K562 (cell line): ENCODE measurements at regions not wholly inside any gene's neighbourhood (a gene's known extent, or its start where the extent isn't known, plus 50 kb on each side); places are given as distances from the start of the nearest gene placed in this dataset.
"Not testable (repeated sequence)": the region's sequence is repeated elsewhere in the genome, so short reads cannot be mapped to it uniquely, and the experiment has no call there.

Source experiments
- ATAC-seq: fragments of 200-7000 bp; cut with Tn5 transposase; 3 replicates; pipeline ENCODE4 v1.9.1; 2020; ENCODE audit warnings: moderate library complexity
- BruUV-seq: library from RNA; stranded (reverse); fragments of 400-500 nt; replicated peaks from 2 replicates; lab custom pipeline; 2021; lab: Mats Ljungman, UMichigan
- CTCF ChIA-PET: fragments of 300-600 bp; formaldehyde crosslinking; extraction: SDS; loops from one replicate; lab custom pipeline; 2021; ENCODE audit warnings: low intra/inter-chr PET ratio; lab: Yijun Ruan, JAX
- POLR2A ChIA-PET: fragments of 300-600, 350-650 bp; sonication (Branson Sonifier 250); formaldehyde crosslinking; extraction: SDS; loops from one replicate; lab custom pipeline; 2021; ENCODE audit warnings: antibody characterized with exemption, inconsistent platforms; lab: Yijun Ruan, JAX
- DNase-seq, 4 experiments: peaks; one replicate each; pipeline versions ENCODE4 v3.0.0 to v3.0.0-alpha.2; 2011 to 2018; ENCODE audit warnings: low spot score in 3 of 4, mixed read lengths in 3 of 4; ENCODE audit errors: extremely low read depth in 1 of 4
- FAIRE-seq: peaks from 2 replicates; lab custom pipeline; 2011; peaks lifted over from hg19 to GRCh38; lab: Jason Lieb, UNC
- H2AFZ ChIP-seq: 2 replicates; pipeline ENCODE4 v1.6.0; 2011; ENCODE audit warnings: low read depth, low read length, control low read depth, inconsistent platforms
- H3K27ac ChIP-seq: fragments of 200-600 bp; 3 replicates; pipeline ENCODE4 v1.8.0; 2011; ENCODE audit warnings: low read depth, mild to moderate bottlenecking, control low read depth, inconsistent platforms, low read length, moderate library complexity, mixed read lengths; ENCODE audit errors: extremely low read depth
- H3K27me3 ChIP-seq, 2 experiments: fragments of 300-600 bp in 1 of 2; 2 replicates in 1 of 2; 3 replicates in 1 of 2; pipeline versions ENCODE4 v1.6.0 to v1.8.0; 2011; ENCODE audit warnings: inconsistent platforms in 2 of 2, low read length in 2 of 2, mild to moderate bottlenecking in 1 of 2, mixed read lengths in 1 of 2, moderate library complexity in 1 of 2; ENCODE audit not compliant: control insufficient read depth in 2 of 2, insufficient read depth in 2 of 2
- H3K36me3 ChIP-seq: fragments of 300-600 bp; 3 replicates; pipeline ENCODE4 v1.8.0; 2011; ENCODE audit warnings: mild to moderate bottlenecking, low read length, inconsistent platforms; ENCODE audit not compliant: control insufficient read depth, insufficient read depth
- H3K4me1 ChIP-seq, 2 experiments: fragments of 200-600 bp in 1 of 2; replicated peaks in 1 of 2; 2 replicates in 1 of 2; 3 replicates in 1 of 2; pipeline versions ENCODE4 v1.5.1 to v1.8.0; 2011; ENCODE audit warnings: inconsistent platforms in 2 of 2, low read length in 2 of 2, mild to moderate bottlenecking in 1 of 2, mixed read lengths in 1 of 2, moderate library complexity in 1 of 2; ENCODE audit not compliant: control insufficient read depth in 2 of 2, insufficient read depth in 2 of 2
- H3K4me2 ChIP-seq: 2 replicates; pipeline ENCODE4 v1.6.1; 2011; ENCODE audit warnings: low read length, control low read depth, inconsistent platforms, mixed read lengths; ENCODE audit not compliant: insufficient read depth
- H3K4me3 ChIP-seq: fragments of 200-600 bp; sonication (generic), shearing (Covaris generic); 2 replicates; pipeline ENCODE4 v1.5.1; 2016; ENCODE audit warnings: control low read depth, inconsistent platforms
- H3K79me2 ChIP-seq: fragments of 200-600 bp; 3 replicates; pipeline ENCODE4 v1.8.0; 2011; ENCODE audit warnings: low read length, inconsistent platforms; ENCODE audit not compliant: control insufficient read depth, insufficient read depth
- H3K9ac ChIP-seq, 2 experiments: 2 replicates each; pipeline versions ENCODE4 v1.6.0 to v1.6.1; 2011; ENCODE audit warnings: low read depth in 2 of 2, low read length in 2 of 2, control low read depth in 1 of 2, inconsistent platforms in 1 of 2, mild to moderate bottlenecking in 1 of 2, mixed read lengths in 1 of 2; ENCODE audit not compliant: insufficient read depth in 1 of 2
- H3K9me1 ChIP-seq: one replicate; pipeline ENCODE4 v1.6.0; 2011; ENCODE audit warnings: inconsistent platforms, mild to moderate bottlenecking, low read length, moderate library complexity; ENCODE audit not compliant: control insufficient read depth, insufficient read depth
- H3K9me3 ChIP-seq: replicated peaks from 2 replicates; pipeline ENCODE4 v1.5.1; 2011; ENCODE audit warnings: low read depth, low read length, inconsistent platforms; ENCODE audit not compliant: control insufficient read depth, insufficient read depth
- H4K20me1 ChIP-seq: replicated peaks from 2 replicates; pipeline ENCODE4 v1.6.1; 2011; ENCODE audit warnings: low read length, inconsistent platforms, mixed read lengths; ENCODE audit not compliant: control insufficient read depth, insufficient read depth
- CREB3 ChIP-seq: fragments of 450-650 bp; conservative IDR thresholded peaks from 2 replicates; pipeline ENCODE4 v1.6.1; 2016; ENCODE audit warnings: missing genetic modification characterization, low read depth, mild to moderate bottlenecking, missing compliant biosample characterization, moderate library complexity
- MYBL2 ChIP-seq, 2 experiments: fragments of 450-650 bp in 1 of 2; sonication (generic) in 1 of 2; formaldehyde crosslinking in 1 of 2; IDR thresholded peaks; 2 replicates each; pipeline versions ENCODE4 v1.6.1 to v1.8.1; 2017 to 2022; ENCODE audit warnings: borderline replicate concordance in 1 of 2, inconsistent platforms in 1 of 2, low read depth in 1 of 2, mild to moderate bottlenecking in 1 of 2, missing genetic modification reagents in 1 of 2, moderate library complexity in 1 of 2
- PCBP1 ChIP-seq: fragments of 200-400 bp; formaldehyde crosslinking; IDR thresholded peaks from 2 replicates; pipeline ENCODE4 v1.6.1; 2018; ENCODE audit warnings: mild to moderate bottlenecking, low read depth, low read length; ENCODE audit not compliant: poor library complexity, severe bottlenecking
- PHB2 ChIP-seq: fragments of 450-650 bp; IDR thresholded peaks from 2 replicates; pipeline ENCODE4 v1.6.1; 2017; ENCODE audit warnings: low read depth
- POLR2G ChIP-seq: fragments of 200-400 bp; formaldehyde crosslinking; IDR thresholded peaks from 2 replicates; pipeline ENCODE4 v1.6.1; 2017; ENCODE audit warnings: low read depth, mild to moderate bottlenecking, antibody characterized with exemption, low read length, moderate library complexity
- TRIM28 ChIP-seq: fragments of 450-650 bp; IDR thresholded peaks from 2 replicates; pipeline ENCODE4 v1.6.1; 2017
- ZC3H11A ChIP-seq: IDR thresholded peaks from 2 replicates; pipeline ENCODE4 v1.6.1; 2012; ENCODE audit warnings: low read depth, low read length, improper control_type of control experiment
- ZC3H8 ChIP-seq: fragments of 450-650 bp; IDR thresholded peaks from 2 replicates; pipeline ENCODE4 v1.6.1; 2017
- ZNF41 ChIP-seq: fragments of 250-450 bp; sonication (Bioruptor Pico); conservative IDR thresholded peaks from 2 replicates; pipeline ENCODE4 v1.4.0; 2020; ENCODE audit warnings: mild to moderate bottlenecking
- ZNF589 ChIP-seq: fragments of 200-800 bp; sonication (Bioruptor generic); IDR thresholded peaks from 2 replicates; pipeline ENCODE4 v1.6.1; 2016; ENCODE audit warnings: low read depth, missing genetic modification characterization, missing compliant biosample characterization
- WGBS: fragments of 100-300 bp; shearing (Covaris generic); methylation state at CpG from one replicate; pipeline ENCODE4 v1.1.6; 2016; ENCODE audit warnings: low coverage, mixed read lengths; ENCODE audit not compliant: insufficient coverage; ENCODE audit errors: missing lambda C conversion rate; 5-methylcytosine and 5-hydroxymethylcytosine counted together
- in situ Hi-C: fragments of 300-500 bp; cut with MboI; formaldehyde crosslinking; loops from 4 replicates; pipeline ENCODE4 v1.15.0; 2018; ENCODE audit warnings: inconsistent platforms, mixed read lengths
- intact Hi-C: fragments of 100-400 bp; cut with micrococcal nuclease; formaldehyde crosslinking; loops from 2 replicates; pipeline ENCODE4 v1.14.2; 2022

- Histone ChIP-seq H3K9me3 (no peaks in the 10 kb centered on the region), H3K79me2 (no peaks in the 10 kb centered on the region)
- intact Hi-C loops: no loop called here
Measured at GRCh38 chr13:24564881-24565280, 52.3 kb upstream of the PARP4 start.

GRCh38 chr13:24567593-24567992 lies 55.0 kb upstream of the PARP4 start:
- H3K79me2 ChIP-seq, ATAC-seq: not testable (repeated sequence)

More at GRCh38 chr13:24564881-24565280, 52.3 kb upstream of the PARP4 start:
- ChIA-PET POLR2A (no interaction called here), CTCF (no interaction called here)
- TF ChIP-seq POLR2G (no peak), CREB3 (tag) (no peak), PCBP1 (no peak), PHB2 (no peak), ZC3H11A (no peak), TRIM28 (no peak), ZNF589 (CRISPR knock-in tag) (no peak), ZNF41 (CRISPR knock-in tag) (no peak), ZC3H8 (no peak), MYBL2 (IDR thresholded peaks at IDR 0.05; ENCODE audit: low read depth) (no peak), MYBL2 (CRISPR knock-in tag; IDR thresholded peaks at IDR 0.05; ENCODE audit: borderline replicate concordance) (no peak)
- Histone ChIP-seq H3K27me3 (no peaks in the 10 kb centered on the region), H2AFZ (no peak overlapping the region), H3K4me1 (no peaks in the 10 kb centered on the region; a peak in 1 of 5 replicates), H3K4me2 (no peak overlapping the region), H3K4me3 (no peak overlapping the region), H4K20me1 (no peaks in the 10 kb centered on the region), H3K27ac (no peak overlapping the region), H3K36me3 (no peaks in the 10 kb centered on the region), H3K9me1 (no peaks in the 10 kb centered on the region), H3K9ac (no peak overlapping the region)
- WGBS: 5% methylated on average over 4 of the region's 4 CpGs
- in situ Hi-C loops: no loop called here
- BruUV-seq: no TSS peak
- ATAC-seq: no peak
- DNase-seq: no peak
- FAIRE-seq: no peak

More at GRCh38 chr13:24567593-24567992, 55.0 kb upstream of the PARP4 start:
- H3K36me3 ChIP-seq, H3K9me3 ChIP-seq, H3K27ac ChIP-seq, BruUV-seq, intact Hi-C loops, CTCF ChIA-PET, H3K4me2 ChIP-seq, H3K27me3 ChIP-seq, H4K20me1 ChIP-seq, H2AFZ ChIP-seq, DNase-seq, POLR2A ChIA-PET, H3K4me1 ChIP-seq, H3K9me1 ChIP-seq, FAIRE-seq, in situ Hi-C loops, H3K9ac ChIP-seq, H3K4me3 ChIP-seq: not testable (repeated sequence)
- 0% methylated on average over 3 of the region's 3 CpGs for WGBS
